GM21423 (cell line): ENCODE measurements at regions not wholly inside any gene's neighbourhood (a gene's known extent, or its start where the extent isn't known, plus 50 kb on each side); places are given as distances from the start of the nearest gene placed in this dataset.
"Not testable (repeated sequence)": the region's sequence is repeated elsewhere in the genome, so short reads cannot be mapped to it uniquely, and the experiment has no call there.

Experiments
- ATAC-seq: cut with Tn5 transposase; IDR thresholded peaks from one replicate; pipeline ENCODE4 v1.9.1; 2021; ENCODE audit warnings: mild to moderate bottlenecking, moderate library complexity; ENCODE audit not compliant: unreplicated experiment

GRCh38 chr3:94472511-94472910, 409.6 kb downstream of the NSUN3 start:
- no peak for ATAC-seq

GRCh38 chr3:94481226-94481898, 418.5 kb downstream of the NSUN3 start:
- no peak for ATAC-seq

- no peak for ATAC-seq
These were observed 419.8 kb downstream of the NSUN3 start for GRCh38 chr3:94482686-94483085.

GRCh38 chr3:94483403-94483802, 420.5 kb downstream of the NSUN3 start:
- no peak for ATAC-seq

GRCh38 chr3:94494992-94495391, 432.1 kb downstream of the NSUN3 start:
- ATAC-seq, result no peak

- no peak for ATAC-seq
These were observed 437.3 kb downstream of the NSUN3 start for GRCh38 chr3:94500146-94500545.

- ATAC-seq, result not testable (repeated sequence)
These were observed 444.5 kb downstream of the NSUN3 start for GRCh38 chr3:94507354-94507753.

GRCh38 chr3:94512876-94513275, 450.0 kb downstream of the NSUN3 start:
- no peak for ATAC-seq

- ATAC-seq, result no peak
These were observed 450.7 kb downstream of the NSUN3 start for GRCh38 chr3:94513600-94513999.

GRCh38 chr3:94515983-94516382, 453.1 kb downstream of the NSUN3 start:
- no peak for ATAC-seq

- no peak for ATAC-seq
These were observed 457.5 kb downstream of the NSUN3 start for GRCh38 chr3:94520364-94520763.

- no peak for ATAC-seq
These were observed 459.6 kb downstream of the NSUN3 start for GRCh38 chr3:94522488-94522887.

GRCh38 chr3:94524102-94524919, 461.4 kb downstream of the NSUN3 start:
- no peak for ATAC-seq

- no peak for ATAC-seq
These were observed 462.2 kb downstream of the NSUN3 start for GRCh38 chr3:94525043-94525442.

GRCh38 chr3:94529816-94530215, 467.0 kb downstream of the NSUN3 start:
- ATAC-seq, result no peak

GRCh38 chr3:94532951-94533350, 470.1 kb downstream of the NSUN3 start:
- ATAC-seq, result no peak

- ATAC-seq, result no peak
These were observed 477.1 kb downstream of the NSUN3 start for GRCh38 chr3:94539937-94540336.

GRCh38 chr3:94543161-94543560, 480.3 kb downstream of the NSUN3 start:
- ATAC-seq, result no peak

GRCh38 chr3:94544131-94544789, 481.4 kb downstream of the NSUN3 start:
- ATAC-seq, result no peak

- ATAC-seq, result no peak
These were observed 485.9 kb downstream of the NSUN3 start for GRCh38 chr3:94548581-94549316.

GRCh38 chr3:94561094-94561493, 498.2 kb downstream of the NSUN3 start:
- no peak for ATAC-seq
